ENCODE measurements at regions not wholly inside any gene's neighbourhood (a gene's known extent, or its start where the extent isn't known, plus 50 kb on each side); places are given as distances from the start of the nearest gene placed in this dataset.

- Mint-ChIP-seq H3K9me3 (no peaks in the 10 kb centered on the region), H3K27ac (no peak overlapping the region), H3K27me3 (ENCODE audit: low read depth) (peaks cover 5% of the 10 kb centered on the region), H3K4me1 (no peaks in the 10 kb centered on the region), H3K36me3 (ENCODE audit: low read depth) (no peaks in the 10 kb centered on the region), H3K4me3 (no peak overlapping the region)
- no peak for TF ChIP-seq CTCF (IDR thresholded peaks at IDR 0.05; ENCODE audit: unreplicated experiment in 3 of 3)
Measured at GRCh38 chr16:60564588-60564987, 1471.7 kb downstream of the CDH8 start.

GRCh38 chr16:60563166-60563565, 1473.1 kb downstream of the CDH8 start:
- Mint-ChIP-seq H3K4me3 (no peak overlapping the region), H3K36me3 (ENCODE audit: low read depth) (no peaks in the 10 kb centered on the region), H3K27ac (no peak overlapping the region), H3K9me3 (no peaks in the 10 kb centered on the region), H3K4me1 (no peaks in the 10 kb centered on the region), H3K27me3 (ENCODE audit: low read depth) (peaks cover 5% of the 10 kb centered on the region)
- TF ChIP-seq CTCF (IDR thresholded peaks at IDR 0.05; ENCODE audit: unreplicated experiment in 3 of 3) = no peak

- Mint-ChIP-seq H3K4me1 (no peaks in the 10 kb centered on the region), H3K27ac (no peak overlapping the region), H3K4me3 (no peak overlapping the region), H3K9me3 (no peaks in the 10 kb centered on the region), H3K27me3 (ENCODE audit: low read depth) (peaks cover 4% of the 10 kb centered on the region), H3K36me3 (ENCODE audit: low read depth) (no peaks in the 10 kb centered on the region)
- TF ChIP-seq CTCF (IDR thresholded peaks at IDR 0.05; ENCODE audit: unreplicated experiment in 3 of 3) = no peak
Measured at GRCh38 chr16:60558936-60559335, 1477.3 kb downstream of the CDH8 start.

GRCh38 chr16:60553090-60553757, 1483.0 kb downstream of the CDH8 start:
- Mint-ChIP-seq H3K27me3 (ENCODE audit: low read depth) (no peaks in the 10 kb centered on the region), H3K4me1 (no peaks in the 10 kb centered on the region), H3K9me3 (no peaks in the 10 kb centered on the region), H3K27ac (peak overlapping the region in 1 of 3 experiments; percentile 94), H3K36me3 (ENCODE audit: low read depth) (no peaks in the 10 kb centered on the region), H3K4me3 (no peak overlapping the region)
- no peak for TF ChIP-seq CTCF (IDR thresholded peaks at IDR 0.05; ENCODE audit: unreplicated experiment in 3 of 3)

GRCh38 chr16:60541535-60541934, 1494.7 kb downstream of the CDH8 start:
- H3K4me1 Mint-ChIP-seq = no peaks in the 10 kb centered on the region
- no peaks in the 10 kb centered on the region for H3K27me3 Mint-ChIP-seq (ENCODE audit: low read depth)
- H3K27ac Mint-ChIP-seq = no peak overlapping the region
- no peaks in the 10 kb centered on the region for H3K36me3 Mint-ChIP-seq (ENCODE audit: low read depth)
- no peak overlapping the region for H3K4me3 Mint-ChIP-seq
- TF ChIP-seq CTCF (IDR thresholded peaks at IDR 0.05; ENCODE audit: unreplicated experiment in 3 of 3) = no peak
- peaks cover 7% of the 10 kb centered on the region for H3K9me3 Mint-ChIP-seq

- H3K4me1 Mint-ChIP-seq = no peaks in the 10 kb centered on the region
- TF ChIP-seq CTCF (IDR thresholded peaks at IDR 0.05; ENCODE audit: unreplicated experiment in 3 of 3) = no peak
- no peaks in the 10 kb centered on the region for H3K36me3 Mint-ChIP-seq (ENCODE audit: low read depth)
- H3K27me3 Mint-ChIP-seq (ENCODE audit: low read depth) = no peaks in the 10 kb centered on the region
- peaks cover 3% of the 10 kb centered on the region for H3K9me3 Mint-ChIP-seq
- H3K27ac Mint-ChIP-seq = no peak overlapping the region
- H3K4me3 Mint-ChIP-seq = no peak overlapping the region
Measured at GRCh38 chr16:60510941-60511340, 1525.3 kb downstream of the CDH8 start.

Data from nephron (organoid).